ENCODE measurements at regions not wholly inside any gene's neighbourhood (a gene's known extent, or its start where the extent isn't known, plus 50 kb on each side); places are given as distances from the start of the nearest gene placed in this dataset.

DNA sequence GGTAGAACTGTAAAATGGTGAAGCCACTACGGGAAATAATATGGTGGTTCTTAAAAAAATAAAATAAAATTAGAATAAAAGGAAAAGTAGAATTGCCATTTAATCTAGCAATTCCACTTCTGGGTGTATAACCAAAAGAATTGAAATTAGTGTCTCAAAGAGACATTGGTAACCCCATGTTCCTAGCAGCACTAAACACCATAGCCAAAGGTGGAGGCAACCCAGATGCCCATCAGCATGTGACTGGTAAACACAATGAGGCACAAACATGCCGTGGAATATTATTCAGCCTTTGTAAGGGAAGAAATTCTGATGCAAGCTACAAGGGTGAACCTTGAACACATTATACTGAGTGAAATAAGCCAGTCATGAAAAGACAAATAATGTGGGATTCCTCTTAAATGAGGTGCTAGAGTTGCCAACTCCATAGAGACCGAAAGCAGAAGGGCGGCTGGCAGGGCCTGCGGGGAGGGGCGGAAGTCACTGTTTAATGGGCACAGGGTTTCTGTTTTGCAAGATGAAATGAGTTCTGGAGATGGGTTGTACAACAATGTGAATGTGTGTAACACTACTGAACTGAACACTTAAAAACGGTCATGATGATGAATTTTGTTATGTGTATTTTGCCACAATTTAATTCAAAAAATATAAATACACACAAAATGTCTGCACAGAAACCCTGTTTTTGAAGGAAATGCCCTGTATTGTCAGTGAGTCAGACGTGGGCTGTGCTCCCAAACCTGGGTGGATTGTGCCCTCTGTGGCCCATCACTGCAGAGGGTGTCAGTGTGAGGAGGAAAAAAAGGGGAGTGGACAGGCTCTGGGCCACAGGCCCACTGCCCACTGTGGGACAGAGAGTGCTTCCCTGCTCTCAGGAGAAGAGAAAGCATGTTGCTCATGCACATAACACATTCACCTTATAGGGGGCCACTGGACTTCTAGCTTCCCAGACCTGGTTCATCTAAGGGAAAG, 49.6 kb upstream of the CD93 start:
- Histone ChIP-seq H3K9me3 (ENCODE audit: control insufficient read depth in 1 of 2, low read length in 2 of 2) (no peaks in the 10 kb centered on the region), H3K27me3 (ENCODE audit: control insufficient read depth in 1 of 2, insufficient read depth in 2 of 2, low read length in 2 of 2) (no peaks in the 10 kb centered on the region), H3K9ac (ENCODE audit: low read depth in 1 of 2, low read length in 2 of 2) (no peak overlapping the region), H3K4me3 (ENCODE audit: low read depth in 1 of 2, low read length in 2 of 2) (no peak overlapping the region), H3K4me1 (ENCODE audit: control insufficient read depth in 1 of 2, insufficient read depth in 2 of 2, low read length in 2 of 2) (no peaks in the 10 kb centered on the region), H3K27ac (ENCODE audit: low read depth, low read length) (no peak overlapping the region), H3K36me3 (ENCODE audit: control insufficient read depth in 1 of 2, insufficient read depth in 2 of 2, low read length in 2 of 2) (no peaks in the 10 kb centered on the region)

Measured in duodenal mucosa (tissue), 2 donors.